Nephron (organoid): ENCODE measurements at regions not wholly inside any gene's neighbourhood (a gene's known extent, or its start where the extent isn't known, plus 50 kb on each side); places are given as distances from the start of the nearest gene placed in this dataset.

Experiments
- H3K27ac Mint-ChIP-seq, 3 experiments: 2 replicates each; pipeline ENCODE4 v1.8.0; 2020; ENCODE audit warnings: mixed read lengths in 3 of 3, mild to moderate bottlenecking in 2 of 3, moderate library complexity in 1 of 3
- H3K27me3 Mint-ChIP-seq: 2 replicates; pipeline ENCODE4 v1.8.0; 2021; ENCODE audit warnings: low read depth, mild to moderate bottlenecking, moderate library complexity, mixed read lengths
- H3K36me3 Mint-ChIP-seq: 2 replicates; pipeline ENCODE4 v1.8.0; 2020; ENCODE audit warnings: low read depth, mixed read lengths
- H3K4me1 Mint-ChIP-seq: 2 replicates; pipeline ENCODE4 v1.8.0; 2020; ENCODE audit warnings: mixed read lengths
- H3K4me3 Mint-ChIP-seq, 3 experiments: 2 replicates each; pipeline ENCODE4 v1.8.0; 2020; ENCODE audit warnings: mild to moderate bottlenecking in 3 of 3, mixed read lengths in 3 of 3, moderate library complexity in 2 of 3
- H3K9me3 Mint-ChIP-seq: 2 replicates; pipeline ENCODE4 v1.8.0; 2020; ENCODE audit warnings: mixed read lengths
- TF ChIP-seq, protein P1 (sequence below), 3 experiments: fragments of 200-600 bp; sonication (generic); IDR thresholded peaks; one replicate each; pipeline ENCODE4 v1.5.0; 2021; ENCODE audit warnings: antibody characterized with exemption in 3 of 3; ENCODE audit not compliant: unreplicated experiment in 3 of 3

DNA sequence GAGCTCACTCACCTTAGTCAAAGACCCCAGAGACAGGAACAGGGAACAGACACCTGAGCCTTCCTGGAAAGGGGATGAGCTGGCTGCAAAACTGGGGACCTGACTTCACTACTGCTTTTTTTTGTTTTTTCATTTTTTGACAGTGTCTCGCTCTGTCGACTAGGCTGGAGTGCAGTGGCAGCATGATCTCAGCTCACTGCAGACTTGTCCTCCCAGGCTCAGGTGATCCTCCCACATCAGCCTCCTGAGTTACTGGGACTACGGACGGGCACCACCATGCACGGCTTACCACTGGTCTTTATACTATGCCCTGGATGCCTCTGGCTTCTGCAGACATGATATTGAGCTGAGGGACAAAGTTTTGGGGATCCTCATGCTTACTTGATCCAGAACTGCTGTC, 184.1 kb downstream of the INSIG2 start:
- Mint-ChIP-seq H3K27ac (no peak overlapping the region), H3K27me3 (peaks cover 12% of the 10 kb centered on the region), H3K4me3 (no peak overlapping the region), H3K4me1 (no peaks in the 10 kb centered on the region), H3K36me3 (no peaks in the 10 kb centered on the region), H3K9me3 (no peaks in the 10 kb centered on the region)
- TF ChIP-seq, protein P1, sequence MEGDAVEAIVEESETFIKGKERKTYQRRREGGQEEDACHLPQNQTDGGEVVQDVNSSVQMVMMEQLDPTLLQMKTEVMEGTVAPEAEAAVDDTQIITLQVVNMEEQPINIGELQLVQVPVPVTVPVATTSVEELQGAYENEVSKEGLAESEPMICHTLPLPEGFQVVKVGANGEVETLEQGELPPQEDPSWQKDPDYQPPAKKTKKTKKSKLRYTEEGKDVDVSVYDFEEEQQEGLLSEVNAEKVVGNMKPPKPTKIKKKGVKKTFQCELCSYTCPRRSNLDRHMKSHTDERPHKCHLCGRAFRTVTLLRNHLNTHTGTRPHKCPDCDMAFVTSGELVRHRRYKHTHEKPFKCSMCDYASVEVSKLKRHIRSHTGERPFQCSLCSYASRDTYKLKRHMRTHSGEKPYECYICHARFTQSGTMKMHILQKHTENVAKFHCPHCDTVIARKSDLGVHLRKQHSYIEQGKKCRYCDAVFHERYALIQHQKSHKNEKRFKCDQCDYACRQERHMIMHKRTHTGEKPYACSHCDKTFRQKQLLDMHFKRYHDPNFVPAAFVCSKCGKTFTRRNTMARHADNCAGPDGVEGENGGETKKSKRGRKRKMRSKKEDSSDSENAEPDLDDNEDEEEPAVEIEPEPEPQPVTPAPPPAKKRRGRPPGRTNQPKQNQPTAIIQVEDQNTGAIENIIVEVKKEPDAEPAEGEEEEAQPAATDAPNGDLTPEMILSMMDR (IDR thresholded peaks at IDR 0.05; ENCODE audit: unreplicated experiment in 3 of 3), result no peak

DNA sequence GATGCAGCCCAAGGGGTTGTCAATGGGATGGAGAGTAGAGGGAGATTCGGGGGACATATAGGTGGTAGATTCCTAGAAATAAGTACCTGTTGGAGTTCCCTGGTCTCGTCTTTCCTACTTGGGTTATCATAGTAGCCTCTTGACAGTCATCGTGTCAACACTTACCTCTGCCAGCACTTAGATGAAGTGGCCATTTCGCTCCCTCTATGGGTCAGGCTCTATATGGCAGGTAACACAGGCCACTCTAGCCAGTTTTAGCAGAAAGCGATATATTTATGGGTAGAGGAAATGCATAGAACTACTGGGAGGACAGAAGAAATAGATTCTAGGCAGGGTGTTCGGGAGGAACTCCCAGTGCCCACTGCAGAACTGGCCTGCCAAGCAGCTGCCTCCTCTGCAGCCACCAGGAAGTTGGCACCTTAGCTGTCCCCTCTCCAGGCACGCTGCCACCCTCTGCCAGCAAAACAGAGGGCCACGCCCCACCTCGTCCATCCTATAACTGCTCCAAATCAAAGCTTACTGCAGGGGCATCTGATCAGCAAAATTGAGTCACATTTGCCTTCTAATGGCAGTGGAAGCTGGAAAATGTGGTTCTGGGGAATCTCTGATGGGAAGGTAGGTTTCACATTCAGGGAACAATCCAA, 181.3 kb downstream of the INSIG2 start:
- TF ChIP-seq, protein P1 (IDR thresholded peaks at IDR 0.05; ENCODE audit: unreplicated experiment in 3 of 3), result no peak
- H3K9me3 Mint-ChIP-seq, result no peaks in the 10 kb centered on the region
- no peak overlapping the region for H3K27ac Mint-ChIP-seq
- H3K36me3 Mint-ChIP-seq, result no peaks in the 10 kb centered on the region
- no peak overlapping the region for H3K4me3 Mint-ChIP-seq
- peaks cover 12% of the 10 kb centered on the region for H3K27me3 Mint-ChIP-seq
- H3K4me1 Mint-ChIP-seq, result peaks cover 5% of the 10 kb centered on the region

DNA sequence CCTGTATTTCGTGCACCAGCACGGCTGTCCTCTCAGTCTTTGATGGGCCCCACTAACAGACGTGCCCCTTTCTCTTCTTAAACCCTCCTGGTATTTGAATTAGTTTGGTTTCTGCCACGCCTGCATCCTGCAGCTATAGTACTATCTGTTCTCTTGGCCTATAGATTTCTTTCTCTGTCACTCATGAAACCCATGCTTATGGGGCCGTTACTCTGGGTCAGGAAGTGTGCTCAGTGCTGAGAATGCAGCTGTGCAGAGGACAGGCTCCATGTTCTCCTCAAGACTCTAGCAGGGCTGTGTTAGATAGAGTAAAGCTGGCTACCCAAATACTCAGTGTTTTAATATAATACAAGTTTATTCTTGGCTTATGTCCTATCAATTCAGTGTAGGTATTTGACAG, 180.0 kb downstream of the INSIG2 start:
- TF ChIP-seq, protein P1 (IDR thresholded peaks at IDR 0.05; ENCODE audit: unreplicated experiment in 3 of 3), result no peak
- H3K4me1 Mint-ChIP-seq, result peaks cover 5% of the 10 kb centered on the region
- H3K27ac Mint-ChIP-seq, result no peak overlapping the region
- H3K4me3 Mint-ChIP-seq, result no peak overlapping the region
- no peaks in the 10 kb centered on the region for H3K9me3 Mint-ChIP-seq
- no peaks in the 10 kb centered on the region for H3K36me3 Mint-ChIP-seq
- H3K27me3 Mint-ChIP-seq, result peaks cover 12% of the 10 kb centered on the region

DNA sequence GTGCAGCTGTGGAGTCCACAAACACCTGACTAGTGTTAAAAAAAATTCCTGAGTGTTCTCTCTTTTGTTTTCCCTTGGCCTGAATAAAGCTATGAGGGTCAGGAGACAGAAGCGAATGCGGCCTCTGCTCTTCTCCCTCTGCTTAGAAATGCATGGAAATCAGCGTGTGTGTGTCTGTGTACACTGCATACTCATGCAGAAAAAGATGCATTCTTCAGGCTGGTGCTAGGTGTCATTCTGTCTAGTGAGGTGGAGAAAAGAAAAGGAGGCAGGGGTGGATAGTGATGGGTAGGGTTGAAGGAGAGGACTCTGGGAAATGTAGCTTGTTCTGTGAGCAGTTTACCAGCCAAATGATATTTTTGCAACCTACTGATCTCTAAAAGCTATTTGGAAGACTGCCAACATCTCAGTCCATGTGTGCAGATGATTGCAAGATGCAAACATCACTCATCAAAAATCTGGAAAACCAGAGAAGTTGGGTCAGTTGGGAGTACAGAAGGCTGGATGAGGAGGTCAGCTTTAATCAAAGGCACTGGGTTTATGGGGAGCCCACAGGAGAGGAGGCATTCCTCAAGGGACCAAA, 177.7 kb downstream of the INSIG2 start:
- Mint-ChIP-seq H3K36me3 (no peaks in the 10 kb centered on the region), H3K4me1 (peaks cover 5% of the 10 kb centered on the region), H3K27me3 (peaks cover 7% of the 10 kb centered on the region), H3K27ac (no peak overlapping the region), H3K9me3 (no peaks in the 10 kb centered on the region), H3K4me3 (no peak overlapping the region)
- TF ChIP-seq, protein P1 (IDR thresholded peaks at IDR 0.05; ENCODE audit: unreplicated experiment in 3 of 3), result no peak

DNA sequence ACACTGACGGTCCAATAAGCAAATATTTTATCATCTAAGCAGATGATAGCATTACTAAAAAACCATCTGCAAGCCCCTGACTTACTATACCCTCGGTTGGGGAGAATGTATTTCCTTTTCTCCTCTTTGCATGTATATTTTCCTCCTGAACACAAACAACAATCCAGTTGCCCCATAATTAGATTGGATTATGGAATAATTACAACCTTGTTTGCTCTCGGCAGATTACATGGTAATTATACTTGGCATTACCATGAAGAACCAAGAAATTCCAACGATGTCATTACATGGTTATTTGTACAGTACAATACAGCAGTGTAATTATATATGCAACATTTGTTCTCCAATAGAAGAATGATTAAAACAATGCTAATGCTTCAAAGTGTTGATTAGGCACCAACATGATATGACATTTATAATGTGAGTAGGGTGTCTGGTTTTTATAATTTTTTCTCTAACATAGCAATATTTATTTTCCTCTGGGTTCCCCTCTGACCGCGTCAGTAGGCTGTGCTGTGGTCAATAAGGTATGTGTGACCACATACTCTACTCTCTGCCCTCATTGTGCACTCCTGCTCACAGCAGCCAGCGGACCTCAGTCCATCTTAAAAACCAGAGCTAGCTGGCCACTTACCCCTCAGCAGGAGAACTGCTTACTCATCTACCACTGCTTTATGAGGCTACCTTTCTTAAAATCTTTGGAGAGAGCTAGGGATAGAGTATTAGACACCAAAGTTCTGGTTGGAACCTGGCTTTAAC, 176.1 kb downstream of the INSIG2 start:
- Mint-ChIP-seq H3K9me3 (peaks cover 4% of the 10 kb centered on the region), H3K36me3 (no peaks in the 10 kb centered on the region), H3K4me1 (peaks cover 5% of the 10 kb centered on the region), H3K4me3 (no peak overlapping the region), H3K27ac (no peak overlapping the region), H3K27me3 (peaks cover 5% of the 10 kb centered on the region)
- TF ChIP-seq, protein P1 (IDR thresholded peaks at IDR 0.05; ENCODE audit: unreplicated experiment in 3 of 3), result no peak
